SIG-M5 treated with dmso at 0.1 percent for 504 hours (cell line): ENCODE measurements at regions not wholly inside any gene's neighbourhood (a gene's known extent, or its start where the extent isn't known, plus 50 kb on each side); places are given as distances from the start of the nearest gene placed in this dataset.
A peak's percentile ranks its signal among the peaks of the same experiment; 100 is the strongest.

ENCODE experiments used
- DNase-seq: peaks from one replicate; lab custom pipeline; 2025; ENCODE audit not compliant: unreplicated experiment; lab: John Stamatoyannopoulos, UW

DNA sequence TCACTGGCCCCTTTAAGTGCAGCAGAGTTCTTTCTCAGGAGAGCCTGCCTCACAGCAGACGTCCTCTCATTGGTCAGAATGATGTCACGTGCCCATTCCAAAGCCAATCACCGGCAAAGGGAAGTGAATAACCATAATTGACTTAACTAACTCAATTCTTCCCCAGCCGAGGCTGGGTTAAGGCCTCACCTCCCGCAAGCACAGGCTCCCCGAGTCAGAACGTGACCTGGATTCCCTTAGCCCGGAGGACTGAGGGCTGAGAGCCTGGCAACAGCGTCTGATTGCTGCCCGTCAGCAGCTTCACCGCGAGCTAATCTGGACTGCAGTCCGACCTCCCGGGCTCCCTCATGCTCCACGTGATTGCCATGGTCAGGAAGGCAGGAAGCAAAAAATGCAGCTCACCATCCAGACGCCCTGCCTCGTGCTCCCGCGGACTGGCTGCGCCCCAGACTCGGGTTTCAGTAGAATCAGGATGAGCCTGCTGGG lies 92.1 kb upstream of the FZD10 start:
- DNase-seq: no peak

DNA sequence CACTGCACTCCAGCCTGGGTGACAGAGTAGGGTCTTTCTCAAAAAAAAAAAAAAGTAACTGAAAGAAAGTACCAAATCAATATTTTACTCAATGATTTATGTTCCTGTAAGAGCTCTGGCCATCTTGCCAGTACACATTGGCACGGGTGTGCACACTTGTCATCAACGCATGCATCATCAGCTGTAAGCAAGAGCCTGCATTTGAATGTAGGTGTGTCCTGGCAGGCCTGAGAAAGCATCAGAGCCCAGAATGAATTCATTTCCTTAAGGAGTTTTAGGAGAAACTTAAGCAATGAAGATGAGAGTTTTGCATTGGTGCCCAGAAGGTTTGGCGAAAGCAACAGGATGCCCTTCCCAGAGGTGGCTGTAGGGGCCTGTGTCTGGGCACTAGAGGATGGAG lies 88.5 kb upstream of the FZD10 start:
- no peak for DNase-seq

DNA sequence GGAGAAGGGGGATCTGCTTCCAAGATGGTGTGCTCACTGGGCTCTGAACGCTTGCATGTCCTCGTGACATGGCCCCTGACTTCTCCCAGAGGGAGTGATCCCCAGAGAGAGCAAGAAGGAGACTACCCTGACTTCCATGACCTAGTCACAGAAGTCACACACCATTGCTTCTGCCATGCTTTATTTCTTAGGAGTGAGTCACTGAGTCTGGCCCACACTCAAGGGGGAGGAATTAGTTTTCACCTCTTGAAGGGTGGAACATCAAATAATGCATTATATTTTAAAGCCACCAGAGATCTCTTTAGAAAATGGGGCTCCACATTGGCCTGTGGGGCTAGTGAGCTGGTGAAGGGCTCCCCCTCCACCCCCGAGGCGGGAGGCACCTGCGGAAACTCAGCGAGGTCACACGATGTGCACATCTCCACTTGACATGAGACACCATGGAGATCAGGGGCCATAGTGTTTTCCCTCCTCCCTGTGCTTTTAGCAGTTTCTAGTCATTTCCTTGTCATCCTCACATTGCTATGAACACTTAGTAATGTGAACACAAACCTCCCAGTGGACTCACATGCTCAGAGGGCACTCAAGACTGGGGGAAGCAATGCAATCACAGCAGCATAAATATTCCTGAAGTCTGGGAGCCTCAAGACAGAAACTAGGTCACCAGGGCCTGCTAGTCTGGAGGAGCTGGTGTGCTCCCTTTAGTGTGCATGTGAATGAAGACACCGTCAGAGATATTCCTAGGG lies 87.4 kb upstream of the FZD10 start:
- DNase-seq: no peak

DNA sequence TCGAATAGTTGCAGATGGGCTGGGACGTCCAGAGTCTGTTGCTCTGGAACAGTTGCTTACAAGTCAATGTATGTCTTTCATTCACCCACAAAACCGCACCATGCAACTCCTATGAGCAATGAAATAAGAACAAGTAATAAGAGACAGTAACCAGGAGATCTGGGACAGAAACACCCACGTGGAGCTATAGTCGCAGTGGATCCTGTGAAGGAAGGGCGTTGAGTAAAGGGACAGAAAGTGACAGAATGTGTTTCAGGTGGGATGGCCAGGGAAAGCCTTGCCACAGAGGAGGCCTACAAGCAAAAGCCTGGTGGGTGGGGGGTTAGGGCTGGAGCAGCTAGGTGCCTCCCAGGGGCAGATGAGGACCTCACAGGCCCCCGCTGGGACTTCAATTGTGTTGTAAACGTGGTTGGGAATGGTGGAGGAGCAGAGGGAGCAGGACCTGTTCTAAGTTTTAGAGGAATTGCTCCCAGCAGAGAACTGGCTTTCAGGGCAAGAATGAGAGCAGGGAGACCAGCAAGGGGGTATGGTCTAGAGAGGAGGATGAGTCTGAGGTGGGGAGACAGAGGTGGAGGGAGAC lies 86.7 kb upstream of the FZD10 start:
- DNase-seq: no peak

DNA sequence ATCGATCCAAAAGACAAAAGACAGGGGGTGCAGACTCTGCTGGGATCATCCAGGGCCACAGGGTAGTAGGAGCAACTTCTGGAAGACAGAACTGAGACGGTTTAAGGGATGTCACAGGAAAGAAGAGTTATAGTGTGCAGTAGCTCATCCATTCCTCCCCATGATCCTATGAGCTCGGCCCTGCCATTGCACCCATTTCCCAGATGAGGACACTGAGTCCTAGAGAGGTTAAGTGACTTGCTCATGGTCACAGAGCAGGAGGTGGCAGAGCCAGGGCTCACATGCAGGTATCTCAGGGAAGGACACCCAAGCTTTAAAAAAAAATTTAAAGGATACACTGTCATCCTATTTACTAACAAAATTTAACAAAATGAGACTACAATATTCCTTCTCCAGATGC lies 86.1 kb upstream of the FZD10 start:
- DNase-seq: no peak

DNA sequence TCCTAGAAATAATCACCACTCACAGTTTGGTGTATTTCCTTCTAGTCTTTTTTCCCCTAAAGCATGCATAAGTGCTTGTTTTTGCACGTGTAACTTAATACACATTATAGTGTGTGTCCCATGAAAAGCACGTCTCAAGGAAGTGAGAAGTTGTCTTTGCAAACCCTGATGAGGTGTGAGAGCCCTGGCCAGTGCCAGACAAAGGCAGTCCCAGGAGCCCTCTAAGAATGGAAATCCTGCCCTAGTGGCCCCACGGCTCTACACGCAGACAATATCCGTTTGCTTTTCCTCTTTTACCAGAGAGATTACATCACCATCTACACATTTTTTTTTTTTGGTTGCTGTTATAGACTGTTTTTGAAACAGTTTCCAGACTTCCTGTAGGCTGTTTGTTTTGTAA lies 85.5 kb upstream of the FZD10 start:
- no peak for DNase-seq

DNA sequence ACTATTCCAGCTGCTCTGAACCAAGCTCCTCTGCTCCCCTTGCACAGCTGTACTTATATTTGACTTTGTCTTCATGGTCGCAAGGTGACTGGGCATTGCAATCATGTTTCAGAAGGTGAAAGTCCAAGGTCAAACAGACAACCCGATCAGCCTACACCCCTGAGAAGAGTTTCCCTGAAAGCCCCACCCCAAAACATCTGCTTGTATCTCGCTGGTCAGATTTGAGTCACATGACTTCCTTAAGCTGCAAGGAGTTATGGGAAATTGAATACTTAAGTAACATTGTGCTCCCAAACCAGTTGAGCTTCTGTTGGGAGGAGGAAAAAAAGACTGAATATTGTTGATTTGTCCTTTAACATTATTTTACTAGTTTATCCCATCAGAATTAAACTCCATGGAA lies 83.4 kb upstream of the FZD10 start:
- DNase-seq: no peak

DNA sequence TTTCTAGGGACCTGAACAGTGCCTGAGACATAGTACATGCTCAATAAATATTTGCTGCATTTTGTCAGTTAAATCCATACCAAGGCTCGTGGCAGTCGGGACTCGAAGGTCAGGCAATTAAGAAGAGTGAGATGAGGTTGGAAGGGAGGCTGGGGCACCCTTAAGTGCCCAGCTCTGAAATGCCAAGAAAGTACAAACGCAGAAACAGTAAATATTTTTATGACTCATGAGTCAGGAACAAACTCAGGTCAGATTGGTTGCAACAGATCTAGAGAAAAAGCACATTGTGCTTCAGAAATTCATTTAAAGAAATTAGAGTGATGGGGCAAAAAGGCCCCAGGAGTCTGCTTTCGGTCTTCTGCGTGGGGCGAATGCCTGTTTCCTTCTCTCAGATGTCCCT lies 83.0 kb upstream of the FZD10 start:
- no peak for DNase-seq

DNA sequence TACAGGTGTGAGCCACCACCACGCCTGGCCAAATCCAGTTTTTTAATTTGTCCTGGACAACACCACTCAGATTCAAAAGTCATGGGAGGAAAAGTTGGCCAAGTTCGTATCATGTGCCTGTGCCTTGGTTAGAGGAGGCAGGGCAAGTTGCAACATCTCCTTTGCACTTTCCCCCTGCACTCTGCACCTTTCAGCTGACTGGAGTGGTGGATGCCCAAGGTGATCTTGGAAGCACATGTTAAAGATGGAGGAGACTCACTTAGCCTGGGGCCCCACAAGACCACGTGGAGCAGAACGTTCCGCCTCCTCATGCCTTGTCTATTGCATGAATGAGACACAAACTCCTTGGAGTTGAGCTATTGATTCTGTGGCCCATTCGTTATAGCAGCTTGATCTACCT lies 82.1 kb upstream of the FZD10 start:
- DNase-seq: no peak

DNA sequence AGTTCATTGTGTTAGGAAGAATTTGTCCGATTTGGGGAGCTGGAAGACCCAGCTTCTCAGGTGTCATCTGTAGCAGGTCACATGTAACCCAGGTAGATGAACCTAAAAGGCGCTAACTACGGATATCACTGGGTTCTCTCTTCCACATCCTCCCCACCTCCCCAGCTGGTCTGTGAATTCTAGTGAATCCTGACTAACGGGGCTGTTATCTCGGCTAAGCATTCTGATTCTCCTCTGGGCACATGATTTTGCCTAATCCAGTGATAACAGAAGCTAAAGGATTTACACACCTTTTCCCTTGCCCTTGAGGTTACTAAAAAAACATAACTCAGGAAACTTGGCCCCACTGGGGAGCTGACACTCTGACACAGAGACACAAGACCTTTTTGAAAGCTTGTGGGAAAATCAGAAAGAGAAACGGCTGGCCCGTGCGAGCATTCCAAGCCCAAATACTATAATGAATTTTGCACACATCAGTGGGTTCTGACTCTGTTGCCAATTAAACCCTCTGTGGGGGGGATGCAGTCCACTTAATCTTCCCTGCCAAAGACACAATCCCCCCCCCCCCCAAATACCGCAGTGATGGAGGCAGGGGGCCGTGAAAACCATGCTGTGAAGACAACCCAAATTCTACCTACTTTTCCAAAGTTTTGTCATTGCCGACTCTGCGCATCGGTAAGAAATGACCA lies 81.0 kb upstream of the FZD10 start:
- no peak for DNase-seq

DNA sequence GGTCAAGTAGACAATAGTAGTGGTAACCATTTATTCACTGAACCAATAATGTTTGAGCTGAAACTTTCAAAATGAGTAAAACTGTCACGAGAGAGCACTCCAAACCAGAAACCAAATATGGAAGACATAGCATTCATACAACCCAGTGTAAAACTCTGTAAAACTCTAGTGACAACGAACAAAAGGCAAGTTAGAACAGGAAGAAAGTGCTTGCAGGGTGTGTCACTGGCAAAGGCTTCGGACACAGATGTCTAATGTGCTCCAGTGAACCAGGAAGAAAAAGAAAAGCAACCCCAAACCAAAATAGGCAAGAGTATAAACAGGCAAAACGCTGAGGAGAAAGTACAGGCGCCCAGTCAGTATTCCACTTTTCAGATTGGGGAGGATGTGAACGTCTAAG lies 79.3 kb upstream of the FZD10 start:
- no peak for DNase-seq

DNA sequence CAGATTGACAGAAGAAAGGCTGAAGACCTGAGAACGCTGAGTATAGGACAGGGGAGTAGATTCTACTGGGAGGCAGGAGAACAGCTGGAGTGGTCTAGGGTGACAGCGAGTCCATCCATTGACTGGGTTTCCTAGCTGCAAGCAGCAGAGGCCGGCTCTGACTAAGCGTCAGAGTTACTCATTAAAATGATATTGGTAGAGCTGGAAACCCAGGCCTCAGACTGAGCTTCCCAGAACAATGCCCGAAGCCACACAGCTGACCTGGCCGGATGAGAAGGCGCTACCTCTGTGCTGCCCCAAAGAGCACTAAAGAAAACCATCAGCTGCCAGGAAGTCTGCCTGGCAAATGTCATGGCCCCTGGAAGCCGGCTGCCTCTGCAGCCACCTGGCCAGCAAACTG lies 78.5 kb upstream of the FZD10 start:
- DNase-seq: no peak

DNA sequence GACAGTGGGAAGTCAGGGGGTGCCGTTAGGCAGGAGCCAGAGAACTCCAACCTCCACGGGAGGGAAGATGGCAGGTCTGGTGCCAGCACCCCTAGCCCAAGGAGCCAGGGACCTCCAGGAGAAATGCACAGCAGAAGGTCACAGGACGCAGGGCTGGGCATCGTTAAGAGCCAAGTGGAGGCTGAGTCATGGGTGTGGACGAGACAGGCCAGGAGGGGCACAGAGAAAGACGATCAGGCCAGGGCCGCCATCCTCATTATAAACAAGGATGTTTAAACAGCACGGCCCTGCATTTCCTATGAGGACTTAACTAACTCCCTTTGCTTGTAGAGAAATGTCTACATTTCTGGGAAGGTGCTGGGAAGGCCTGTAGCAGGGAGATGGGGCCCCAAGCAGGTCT lies 77.9 kb upstream of the FZD10 start:
- DNase-seq: no peak

DNA sequence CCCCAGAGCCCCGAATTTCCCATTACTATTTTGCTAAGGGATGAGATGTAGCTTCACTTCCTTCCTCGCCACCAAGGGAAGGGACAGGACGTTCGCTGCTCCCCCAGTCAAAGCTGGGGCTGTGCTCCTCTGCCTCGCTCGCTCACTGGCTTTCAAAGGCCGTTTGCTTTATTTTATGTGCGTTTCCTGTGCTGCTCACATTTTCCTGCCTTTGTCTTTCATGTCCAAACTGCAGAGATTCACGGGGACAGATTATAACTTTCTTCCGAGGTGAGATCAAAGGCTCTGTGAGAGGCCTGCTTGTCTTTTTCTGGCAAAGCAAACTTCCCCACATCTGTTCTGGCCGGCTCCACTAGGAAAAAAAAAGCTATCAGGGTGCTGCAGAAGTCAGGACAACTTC lies 76.0 kb upstream of the FZD10 start:
- DNase-seq: no peak

DNA sequence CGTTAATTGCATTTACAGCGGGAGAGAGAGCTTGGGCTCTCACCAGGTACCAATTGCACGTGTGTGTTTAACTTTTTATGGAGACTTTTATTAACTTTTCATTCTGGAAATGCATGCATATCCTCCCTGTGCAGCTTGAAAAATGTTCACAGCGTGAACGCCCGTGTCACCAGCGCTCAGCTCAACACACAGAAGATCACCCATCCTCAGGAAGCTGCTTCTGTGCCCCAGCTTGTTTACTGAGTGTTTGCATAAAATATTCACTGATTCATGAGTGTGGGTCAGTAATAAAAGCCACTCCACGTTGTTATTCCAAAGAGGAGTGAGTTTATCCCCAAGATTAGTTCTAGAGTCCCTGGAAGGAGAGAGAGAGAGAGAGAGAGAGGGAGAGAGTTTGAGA lies 75.5 kb upstream of the FZD10 start:
- no peak for DNase-seq

DNA sequence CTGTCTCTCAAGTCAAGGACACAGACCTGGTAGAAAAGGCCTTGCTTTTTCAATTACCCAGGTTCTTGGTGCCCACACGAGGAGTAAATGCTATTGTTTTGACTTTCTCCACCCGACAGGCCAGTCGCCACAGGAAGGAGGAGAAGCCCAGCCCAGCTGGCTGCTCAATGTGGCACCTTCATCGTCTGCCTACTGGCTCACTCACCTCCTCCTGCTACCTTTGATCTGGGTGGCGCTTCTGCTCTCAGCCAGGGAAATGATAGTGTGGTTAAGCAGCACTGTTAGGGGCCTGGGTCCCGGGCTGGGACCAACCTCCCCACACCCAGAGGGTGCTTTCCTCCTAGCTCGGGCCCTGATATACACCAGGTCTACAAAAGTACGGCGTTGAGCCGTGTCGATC lies 75.0 kb upstream of the FZD10 start:
- DNase-seq: no peak

DNA sequence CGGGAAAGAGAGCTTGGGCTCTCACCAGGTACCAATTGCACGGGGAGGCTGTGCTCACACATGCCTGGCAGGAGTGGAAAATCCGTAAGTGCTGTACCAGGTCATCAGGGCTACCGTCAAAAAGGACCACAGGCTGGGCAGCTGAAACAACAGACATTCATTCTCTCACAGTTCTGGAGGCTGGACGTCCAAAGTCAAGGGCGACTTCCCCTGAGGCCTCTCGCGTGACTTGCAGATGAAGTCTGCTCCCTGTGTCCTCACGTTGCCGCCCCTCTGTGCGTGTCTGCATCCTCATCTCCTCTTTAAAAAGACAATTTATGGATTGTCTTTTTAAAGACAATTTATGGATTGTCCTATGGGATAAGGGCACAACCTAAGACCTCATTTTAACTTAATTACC lies 73.8 kb upstream of the FZD10 start:
- DNase-seq: no peak

DNA sequence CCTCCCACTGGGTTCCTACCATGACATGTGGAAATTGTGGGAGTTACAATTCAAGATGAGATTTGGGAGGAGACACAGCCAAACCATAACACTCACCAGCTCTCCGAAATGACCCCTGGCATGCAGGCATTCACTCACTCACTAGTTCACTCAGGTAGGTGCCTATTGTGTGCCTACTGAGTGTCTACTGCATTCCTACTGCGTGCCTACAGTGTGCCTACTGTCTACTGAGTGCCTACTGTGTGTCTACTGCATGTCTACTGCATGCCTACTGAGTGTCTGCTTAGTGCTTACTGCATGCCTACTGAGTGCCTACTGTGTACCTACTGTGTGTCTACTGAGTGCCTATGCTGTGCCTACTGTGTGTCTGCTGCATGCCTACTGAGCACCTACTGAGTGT lies 71.7 kb upstream of the FZD10 start:
- no peak for DNase-seq

DNA sequence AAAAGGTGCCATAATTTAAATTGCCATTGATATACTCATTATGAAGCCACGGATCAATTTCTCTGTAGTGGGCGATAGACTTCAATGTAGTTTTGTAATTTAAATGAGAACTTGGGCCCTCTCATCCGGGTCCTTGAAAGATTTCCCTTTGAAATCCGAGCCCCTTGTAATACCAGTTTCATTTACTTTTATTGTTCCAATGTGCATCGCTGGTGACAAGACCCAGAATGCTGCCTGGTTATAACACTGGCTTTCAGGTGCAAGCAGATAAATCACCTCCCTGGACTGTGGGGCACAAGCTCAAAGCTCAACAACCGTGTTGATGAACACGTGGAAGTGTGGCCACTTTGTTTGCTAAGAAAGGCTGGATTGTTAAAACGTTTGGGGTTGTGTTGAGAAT lies 68.9 kb upstream of the FZD10 start:
- no peak for DNase-seq

DNA sequence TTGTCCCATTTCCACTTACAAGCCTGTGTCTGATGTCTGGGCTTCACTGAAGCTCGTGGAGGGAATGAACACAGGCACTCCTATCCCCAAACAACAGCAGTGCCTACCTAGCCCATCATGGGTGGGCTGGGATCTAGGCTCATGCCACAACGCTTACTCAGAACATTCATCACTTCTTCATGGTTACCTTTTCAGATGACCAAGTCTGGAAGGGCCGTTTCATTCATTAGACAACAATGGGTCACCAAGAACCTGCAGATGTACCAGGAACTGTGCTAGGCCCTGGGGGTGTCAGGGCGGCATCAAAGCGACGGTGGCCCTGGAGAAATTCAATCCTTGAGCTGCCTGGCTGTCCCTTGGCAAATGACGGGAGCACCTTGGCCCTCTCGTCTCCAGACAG lies 64.9 kb upstream of the FZD10 start:
- no peak for DNase-seq

DNA sequence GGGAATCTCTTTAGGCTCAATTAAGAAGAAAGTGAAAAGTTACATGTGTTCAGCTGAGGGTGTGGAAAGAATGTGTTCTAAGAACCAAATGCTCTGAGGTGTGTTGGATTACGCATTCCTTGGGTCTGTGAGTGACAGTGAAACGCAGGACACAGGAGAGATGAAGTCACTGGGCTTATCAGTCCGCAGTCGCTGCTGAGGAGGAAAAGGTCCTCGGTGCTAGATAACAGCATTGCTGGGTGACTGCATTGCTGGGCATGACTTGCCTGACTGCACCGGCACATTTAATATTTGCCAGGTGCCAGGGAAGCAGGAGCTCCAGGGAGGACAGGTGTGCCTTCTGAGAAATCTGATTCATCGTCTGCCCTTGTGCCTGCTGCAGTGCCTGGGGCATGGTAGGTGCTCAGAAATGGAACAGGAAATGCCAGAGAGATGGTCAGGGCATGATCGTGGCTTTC lies 64.4 kb upstream of the FZD10 start:
- peak; percentile 34 for DNase-seq

DNA sequence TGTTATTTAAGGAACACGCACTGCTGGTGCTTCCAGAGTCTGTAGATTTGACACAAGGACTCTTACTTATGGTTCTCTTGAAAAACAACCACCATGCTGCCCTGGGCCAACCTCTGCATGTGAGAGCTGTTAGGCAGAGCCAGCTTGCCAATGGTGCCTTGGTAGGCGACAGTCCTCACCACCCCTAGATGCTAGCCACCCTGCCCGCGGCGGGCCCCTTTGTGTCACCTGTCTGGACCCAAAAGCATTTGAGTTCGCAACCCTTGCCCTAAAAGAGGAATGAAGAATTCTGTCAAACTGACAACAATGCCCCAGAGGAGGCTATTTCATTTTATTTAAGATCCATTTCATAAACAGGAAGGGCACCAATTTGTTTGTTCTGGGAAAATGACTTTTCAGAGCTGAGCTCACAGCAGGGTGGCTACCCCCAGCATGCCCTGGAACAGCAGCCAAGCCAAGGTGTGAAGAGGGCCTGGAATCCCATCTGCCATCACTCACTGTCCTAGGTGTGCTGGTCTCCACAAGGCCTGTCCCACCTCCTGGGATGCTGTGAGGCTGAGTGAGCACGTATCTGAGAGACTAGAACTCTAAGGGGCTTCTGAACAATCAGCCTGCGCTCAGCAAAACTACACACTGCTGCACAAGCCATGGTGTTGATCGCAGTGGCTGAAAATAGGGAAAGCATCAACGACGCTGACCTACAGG lies 63.8 kb upstream of the FZD10 start:
- DNase-seq: no peak
